H1 (cell line): ENCODE measurements at regions not wholly inside any gene's neighbourhood (a gene's known extent, or its start where the extent isn't known, plus 50 kb on each side); places are given as distances from the start of the nearest gene placed in this dataset.

ENCODE experiments used
- CTCF ChIA-PET: fragments of 300-600 bp; sonication (Branson Sonifier 250); formaldehyde crosslinking; loops from one replicate; lab custom pipeline; 2021; ENCODE audit not compliant: partially characterized antibody; lab: Charles Lee
- POLR2A ChIA-PET: fragments of 300-600 bp; sonication (Branson Sonifier 250); formaldehyde crosslinking; loops from one replicate; lab custom pipeline; 2021; ENCODE audit warnings: inconsistent platforms; ENCODE audit not compliant: partially characterized antibody; lab: Charles Lee
- DNase-seq, 2 experiments: peaks; one replicate each; pipeline versions ENCODE4 v3.0.0 to v3.0.0-alpha.2; 2010 to 2022; ENCODE audit warnings: low spot score in 2 of 2, low read depth in 1 of 2, mixed read lengths in 1 of 2
- FAIRE-seq: peaks from 2 replicates; lab custom pipeline; 2011; peaks lifted over from hg19 to GRCh38; lab: Jason Lieb, UNC
- H2AFZ ChIP-seq: 2 replicates; pipeline ENCODE4 v1.8.1; 2012; ENCODE audit warnings: low read length, inconsistent platforms
- H2AK5ac ChIP-seq: 2 replicates; pipeline ENCODE4 v1.6.1; 2013; ENCODE audit warnings: low read depth, low read length
- H2BK120ac ChIP-seq: replicated peaks from 2 replicates; pipeline ENCODE3; 2013; ENCODE audit warnings: low read depth, low read length, inconsistent platforms
- H2BK12ac ChIP-seq: 2 replicates; pipeline ENCODE4 v1.6.1; 2013; ENCODE audit warnings: low read depth, low read length
- H2BK15ac ChIP-seq: 2 replicates; pipeline ENCODE4 v1.6.1; 2013; ENCODE audit warnings: low read length
- H2BK20ac ChIP-seq: 2 replicates; pipeline ENCODE4 v1.6.1; 2013; ENCODE audit warnings: low read length
- H2BK5ac ChIP-seq: 2 replicates; pipeline ENCODE4 v1.6.1; 2013; ENCODE audit warnings: low read depth, low read length
- H3K14ac ChIP-seq: 2 replicates; pipeline ENCODE4 v1.6.1; 2013; ENCODE audit warnings: inconsistent platforms; ENCODE audit not compliant: insufficient read length
- H3K18ac ChIP-seq: 2 replicates; pipeline ENCODE4 v1.6.1; 2013; ENCODE audit warnings: low read length; ENCODE audit errors: extremely low read depth
- H3K23ac ChIP-seq: 2 replicates; pipeline ENCODE4 v1.6.1; 2013; ENCODE audit warnings: inconsistent platforms; ENCODE audit not compliant: insufficient read length
- H3K23me2 ChIP-seq: 2 replicates; pipeline ENCODE4 v1.6.1; 2013; ENCODE audit warnings: low read depth, low read length
- H3K27ac ChIP-seq: 2 replicates; pipeline ENCODE4 v1.6.1; 2011; ENCODE audit warnings: low read depth, low read length, inconsistent platforms
- H3K27me3 ChIP-seq, 4 experiments: replicated peaks in 1 of 4; 1 replicate in 1 of 4; 2 replicates in 3 of 4; pipeline versions ENCODE4 v1.6.1 to v1.8.1; 2011 to 2013; ENCODE audit warnings: low read length in 3 of 4, mild to moderate bottlenecking in 3 of 4, inconsistent platforms in 2 of 4, mixed read lengths in 2 of 4, moderate library complexity in 1 of 4; ENCODE audit not compliant: control insufficient read depth in 3 of 4, insufficient read depth in 3 of 4; ENCODE audit errors: extremely low read depth in 1 of 4
- H3K36me3 ChIP-seq, 4 experiments: 2 replicates each; pipeline versions ENCODE4 v1.6.1 to v1.8.1; 2011 to 2013; ENCODE audit warnings: mild to moderate bottlenecking in 4 of 4, low read length in 3 of 4, moderate library complexity in 2 of 4, control low read depth in 1 of 4, inconsistent platforms in 1 of 4; ENCODE audit not compliant: insufficient read depth in 4 of 4, control insufficient read depth in 2 of 4
- H3K4ac ChIP-seq: replicated peaks from 2 replicates; pipeline ENCODE3; 2013; ENCODE audit warnings: low read length, low read depth, mixed read lengths, inconsistent platforms; ENCODE audit not compliant: insufficient read length
- H3K4me1 ChIP-seq, 4 experiments: replicated peaks in 1 of 4; 1 replicate in 1 of 4; 2 replicates in 3 of 4; pipeline versions ENCODE4 v1.6.1 to v1.8.1; 2011 to 2013; ENCODE audit warnings: low read length in 3 of 4, inconsistent platforms in 2 of 4, mixed read lengths in 1 of 4; ENCODE audit not compliant: insufficient read depth in 4 of 4, control insufficient read depth in 3 of 4
- H3K4me2 ChIP-seq, 2 experiments: 2 replicates each; pipeline versions ENCODE4 v1.6.1 to v1.8.1; 2011 to 2013; ENCODE audit warnings: low read depth in 2 of 2, low read length in 2 of 2, control low read depth in 1 of 2, inconsistent platforms in 1 of 2, mild to moderate bottlenecking in 1 of 2; ENCODE audit not compliant: insufficient read depth in 1 of 2
- H3K4me3 ChIP-seq, 4 experiments: fragments of 200-600, 300-600 bp in 1 of 4; sonication (generic), shearing (Covaris generic), sonication (Bioruptor Twin) in 1 of 4; 2 replicates each; pipeline versions ENCODE4 v1.5.1 to v1.8.1; 2011 to 2016; ENCODE audit warnings: low read length in 4 of 4, low read depth in 3 of 4, control low read depth in 2 of 4, inconsistent platforms in 2 of 4, mild to moderate bottlenecking in 2 of 4, mixed read lengths in 1 of 4, moderate library complexity in 1 of 4; ENCODE audit not compliant: insufficient read depth in 2 of 4; ENCODE audit errors: extremely low read depth in 1 of 4
- H3K56ac ChIP-seq: replicated peaks from 2 replicates; pipeline ENCODE3; 2013; ENCODE audit warnings: low read depth, mild to moderate bottlenecking, mixed read lengths, low read length, inconsistent platforms; ENCODE audit not compliant: insufficient read length
- H3K79me1 ChIP-seq: 2 replicates; pipeline ENCODE4 v1.6.1; 2013; ENCODE audit warnings: low read depth, low read length, control low read depth
- H3K79me2 ChIP-seq, 2 experiments: 2 replicates each; pipeline versions ENCODE4 v1.6.1 to v1.8.1; 2012 to 2013; ENCODE audit warnings: low read length in 2 of 2, mild to moderate bottlenecking in 2 of 2, inconsistent platforms in 1 of 2; ENCODE audit not compliant: insufficient read depth in 2 of 2, control insufficient read depth in 1 of 2
- H3K9ac ChIP-seq, 4 experiments: replicated peaks in 1 of 4; 1 replicate in 1 of 4; 2 replicates in 3 of 4; pipeline versions ENCODE4 v1.6.1 to v1.8.1; 2011 to 2013; ENCODE audit warnings: low read depth in 3 of 4, low read length in 3 of 4, control low read depth in 2 of 4, mild to moderate bottlenecking in 2 of 4, moderate library complexity in 2 of 4, inconsistent platforms in 1 of 4; ENCODE audit errors: extremely low read depth in 1 of 4
- H3K9me3 ChIP-seq, 2 experiments: 2 replicates each; pipeline versions ENCODE4 v1.6.1 to v1.8.1; 2012 to 2013; ENCODE audit warnings: mild to moderate bottlenecking in 2 of 2, moderate library complexity in 2 of 2, control low read depth in 1 of 2, inconsistent platforms in 1 of 2, low read depth in 1 of 2, low read length in 1 of 2, mixed read lengths in 1 of 2; ENCODE audit not compliant: insufficient read depth in 2 of 2
- H4K20me1 ChIP-seq, 2 experiments: replicated peaks in 1 of 2; 2 replicates each; pipeline versions ENCODE3 to v1.8.1; 2011 to 2013; ENCODE audit warnings: inconsistent platforms in 2 of 2, low read length in 2 of 2, mild to moderate bottlenecking in 1 of 2; ENCODE audit not compliant: insufficient read depth in 2 of 2, control insufficient read depth in 1 of 2
- H4K5ac ChIP-seq: 2 replicates; pipeline ENCODE4 v1.6.1; 2013; ENCODE audit warnings: low read length, low read depth, mixed read lengths, inconsistent platforms; ENCODE audit not compliant: insufficient read length
- H4K8ac ChIP-seq: 2 replicates; pipeline ENCODE4 v1.8.0; 2013; ENCODE audit warnings: mild to moderate bottlenecking, moderate library complexity, low read length, inconsistent platforms; ENCODE audit not compliant: insufficient read depth; ENCODE audit errors: extremely low read depth
- H4K91ac ChIP-seq: replicated peaks from 2 replicates; pipeline ENCODE3; 2013; ENCODE audit warnings: low read length, mixed read lengths, inconsistent platforms; ENCODE audit not compliant: insufficient read length
- BRCA1 ChIP-seq: IDR thresholded peaks from 2 replicates; pipeline ENCODE4 v1.6.1; 2012; ENCODE audit warnings: low read depth, low read length, improper control_type of control experiment
- CBX8 ChIP-seq: fragments of 300-800, 300-1000 bp; sonication (generic); IDR thresholded peaks from 2 replicates; pipeline ENCODE4 v1.7.1; 2016; ENCODE audit warnings: low read depth, low read length, borderline replicate concordance
- FOSL1 ChIP-seq: IDR thresholded peaks from 2 replicates; pipeline ENCODE4 v1.6.1; 2011; ENCODE audit warnings: mild to moderate bottlenecking, low read depth, low read length, moderate library complexity; ENCODE audit not compliant: insufficient read depth
- RNF2 ChIP-seq: fragments of 200-900, 300-1000 bp; sonication (generic); IDR thresholded peaks from 2 replicates; pipeline ENCODE4 v1.7.1; 2016; ENCODE audit warnings: borderline replicate concordance, low read depth, mild to moderate bottlenecking, antibody characterized with exemption, low read length; ENCODE audit not compliant: poor library complexity, severe bottlenecking; ENCODE audit errors: missing control alignments
- SAP30 ChIP-seq: fragments of 300-600 bp; sonication (generic); IDR thresholded peaks from 2 replicates; pipeline ENCODE4 v1.7.1; 2012; ENCODE audit warnings: low read length, moderate library complexity, mild to moderate bottlenecking, inconsistent platforms; ENCODE audit not compliant: insufficient read depth, insufficient replicate concordance
- SIRT6 ChIP-seq: IDR thresholded peaks from one replicate; pipeline ENCODE4 v1.7.1; 2012; ENCODE audit warnings: low read length, inconsistent platforms
- SP4 ChIP-seq: IDR thresholded peaks from 2 replicates; pipeline ENCODE4 v1.6.1; 2012; ENCODE audit warnings: low read length, inconsistent platforms
- SUZ12 ChIP-seq: fragments of 200-600 bp; sonication (generic); IDR thresholded peaks from 2 replicates; pipeline ENCODE4 v1.6.1; 2012; ENCODE audit warnings: mild to moderate bottlenecking, inconsistent platforms, low read length, moderate library complexity, mixed read lengths
- TBP ChIP-seq: IDR thresholded peaks from 2 replicates; pipeline ENCODE4 v1.6.1; 2011; ENCODE audit warnings: low read depth, low read length, improper control_type of control experiment
- WGBS, 2 experiments: shearing (Covaris generic) in 1 of 2; methylation state at CpG; one replicate each; pipeline versions ENCODE4 v1.1.6 to v1.1.7; 2013 to 2015; ENCODE audit warnings: low lambda C conversion rate in 2 of 2, mixed read lengths in 2 of 2, inconsistent platforms in 1 of 2, low coverage in 1 of 2, missing lambda C conversion rate in 1 of 2; ENCODE audit not compliant: insufficient replicate concordance in 2 of 2, insufficient coverage in 1 of 2, insufficient read length in 1 of 2; ENCODE audit errors: extremely low coverage in 1 of 2, missing lambda C conversion rate in 1 of 2; 5-methylcytosine and 5-hydroxymethylcytosine counted together
- TF ChIP-seq, protein P1 (sequence below): IDR thresholded peaks from 2 replicates; pipeline ENCODE4 v1.6.1; 2011; ENCODE audit warnings: low read depth, mild to moderate bottlenecking, low read length; ENCODE audit not compliant: insufficient read depth

GRCh38 chr2:52919673-52920072 lies 847.9 kb upstream of the CHAC2 start:
- no peaks in the 10 kb centered on the region for H3K23me2 ChIP-seq
- no peak overlapping the region for H2BK20ac ChIP-seq
- H3K9me3 ChIP-seq: no peaks in the 10 kb centered on the region
- no peak overlapping the region for H4K5ac ChIP-seq
- no peak overlapping the region for H2AK5ac ChIP-seq
- FAIRE-seq (no peak), DNase-seq (no peak)
- ChIA-PET POLR2A (no interaction called here), CTCF (no interaction called here)
- TF ChIP-seq BRCA1 (no peak), SUZ12 (no peak), FOSL1 (no peak), RNF2 (no peak), SAP30 (no peak), TBP (no peak), SP4 (no peak), CBX8 (no peak), SIRT6 (no peak)
- TF ChIP-seq, protein P1, sequence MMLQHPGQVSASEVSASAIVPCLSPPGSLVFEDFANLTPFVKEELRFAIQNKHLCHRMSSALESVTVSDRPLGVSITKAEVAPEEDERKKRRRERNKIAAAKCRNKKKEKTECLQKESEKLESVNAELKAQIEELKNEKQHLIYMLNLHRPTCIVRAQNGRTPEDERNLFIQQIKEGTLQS: no peak
- no peak overlapping the region for H4K91ac ChIP-seq
- no peak overlapping the region for H3K14ac ChIP-seq
- H2BK120ac ChIP-seq: no peak overlapping the region
- no peak overlapping the region for H3K23ac ChIP-seq
- H3K4me1 ChIP-seq: no peaks in the 10 kb centered on the region
- no peak overlapping the region for H3K4ac ChIP-seq
- no peaks in the 10 kb centered on the region for H3K36me3 ChIP-seq
- H4K8ac ChIP-seq: no peak overlapping the region
- H2BK12ac ChIP-seq: no peak overlapping the region
- no peaks in the 10 kb centered on the region for H3K79me2 ChIP-seq
- H3K18ac ChIP-seq: no peak overlapping the region
- no peak overlapping the region for H2BK5ac ChIP-seq
- H4K20me1 ChIP-seq: no peaks in the 10 kb centered on the region
- H3K4me2 ChIP-seq: no peak overlapping the region
- no peak overlapping the region for H3K27ac ChIP-seq
- no peaks in the 10 kb centered on the region for H3K79me1 ChIP-seq
- no peak overlapping the region for H2BK15ac ChIP-seq
- no peak overlapping the region for H3K9ac ChIP-seq
- H3K56ac ChIP-seq: no peak overlapping the region
- WGBS, 2 experiments: 91% methylated on average over 4 of the region's 4 CpGs; no CpG with 5 or more reads in 1 of the 2 experiments
- no peak overlapping the region for H2AFZ ChIP-seq
- H3K4me3 ChIP-seq: no peak overlapping the region
- no peaks in the 10 kb centered on the region for H3K27me3 ChIP-seq
